ENCODE measurements at regions not wholly inside any gene's neighbourhood (a gene's known extent, or its start where the extent isn't known, plus 50 kb on each side); places are given as distances from the start of the nearest gene placed in this dataset.

DNA sequence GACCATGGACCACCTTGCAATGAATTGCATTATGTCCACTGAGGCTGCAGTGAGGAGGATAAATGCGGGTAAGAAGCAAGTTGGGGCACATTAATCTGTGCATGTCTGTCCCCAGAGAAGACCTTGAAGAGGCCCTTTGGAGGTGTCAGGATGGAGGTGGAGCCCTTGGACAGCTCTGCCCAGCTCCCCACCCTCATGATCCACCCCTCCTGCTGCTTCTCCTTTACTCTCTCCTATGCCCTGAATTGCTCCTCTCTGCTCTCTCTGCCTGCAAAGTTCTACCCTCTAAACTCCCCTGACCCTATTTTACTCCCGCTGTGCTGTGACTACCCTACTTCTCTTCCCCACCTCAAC, 292.4 kb upstream of the USP24 start:
- no peak for TF ChIP-seq POLR2A (IDR thresholded peaks at IDR 0.05; ENCODE audit: low read length)
- TF ChIP-seq, protein P1, sequence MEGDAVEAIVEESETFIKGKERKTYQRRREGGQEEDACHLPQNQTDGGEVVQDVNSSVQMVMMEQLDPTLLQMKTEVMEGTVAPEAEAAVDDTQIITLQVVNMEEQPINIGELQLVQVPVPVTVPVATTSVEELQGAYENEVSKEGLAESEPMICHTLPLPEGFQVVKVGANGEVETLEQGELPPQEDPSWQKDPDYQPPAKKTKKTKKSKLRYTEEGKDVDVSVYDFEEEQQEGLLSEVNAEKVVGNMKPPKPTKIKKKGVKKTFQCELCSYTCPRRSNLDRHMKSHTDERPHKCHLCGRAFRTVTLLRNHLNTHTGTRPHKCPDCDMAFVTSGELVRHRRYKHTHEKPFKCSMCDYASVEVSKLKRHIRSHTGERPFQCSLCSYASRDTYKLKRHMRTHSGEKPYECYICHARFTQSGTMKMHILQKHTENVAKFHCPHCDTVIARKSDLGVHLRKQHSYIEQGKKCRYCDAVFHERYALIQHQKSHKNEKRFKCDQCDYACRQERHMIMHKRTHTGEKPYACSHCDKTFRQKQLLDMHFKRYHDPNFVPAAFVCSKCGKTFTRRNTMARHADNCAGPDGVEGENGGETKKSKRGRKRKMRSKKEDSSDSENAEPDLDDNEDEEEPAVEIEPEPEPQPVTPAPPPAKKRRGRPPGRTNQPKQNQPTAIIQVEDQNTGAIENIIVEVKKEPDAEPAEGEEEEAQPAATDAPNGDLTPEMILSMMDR (IDR thresholded peaks at IDR 0.05), result no peak
- TF ChIP-seq, protein P2, sequence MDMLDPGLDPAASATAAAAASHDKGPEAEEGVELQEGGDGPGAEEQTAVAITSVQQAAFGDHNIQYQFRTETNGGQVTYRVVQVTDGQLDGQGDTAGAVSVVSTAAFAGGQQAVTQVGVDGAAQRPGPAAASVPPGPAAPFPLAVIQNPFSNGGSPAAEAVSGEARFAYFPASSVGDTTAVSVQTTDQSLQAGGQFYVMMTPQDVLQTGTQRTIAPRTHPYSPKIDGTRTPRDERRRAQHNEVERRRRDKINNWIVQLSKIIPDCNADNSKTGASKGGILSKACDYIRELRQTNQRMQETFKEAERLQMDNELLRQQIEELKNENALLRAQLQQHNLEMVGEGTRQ (IDR thresholded peaks at IDR 0.05), result no peak
- no peak for TF ChIP-seq ZFP36 (IDR thresholded peaks at IDR 0.05; ENCODE audit: borderline replicate concordance, partially characterized antibody)
- no peak for TF ChIP-seq RAD21 (conservative IDR thresholded peaks at IDR 0.05 in 1 of 2, IDR thresholded peaks at IDR 0.05 in 1 of 2)
- no peak; a peak in 1 of 5 replicates for TF ChIP-seq JUN (IDR thresholded peaks at IDR 0.05)
- TF ChIP-seq MAFK (IDR thresholded peaks at IDR 0.05; ENCODE audit: partially characterized antibody), result no peak
- TF ChIP-seq HOXA7 (CRISPR knock-in tag; IDR thresholded peaks at IDR 0.05), result no peak
- TF ChIP-seq MAZ (IDR thresholded peaks at IDR 0.05; ENCODE audit: borderline replicate concordance, low read depth, low read length), result no peak
- TF ChIP-seq, protein P3, sequence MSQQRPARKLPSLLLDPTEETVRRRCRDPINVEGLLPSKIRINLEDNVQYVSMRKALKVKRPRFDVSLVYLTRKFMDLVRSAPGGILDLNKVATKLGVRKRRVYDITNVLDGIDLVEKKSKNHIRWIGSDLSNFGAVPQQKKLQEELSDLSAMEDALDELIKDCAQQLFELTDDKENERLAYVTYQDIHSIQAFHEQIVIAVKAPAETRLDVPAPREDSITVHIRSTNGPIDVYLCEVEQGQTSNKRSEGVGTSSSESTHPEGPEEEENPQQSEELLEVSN (IDR thresholded peaks at IDR 0.05; ENCODE audit: borderline replicate concordance, low read depth), result no peak
- no peak for TF ChIP-seq RCOR1 (IDR thresholded peaks at IDR 0.05; ENCODE audit: low read depth, low read length)
